GM21390 (cell line): ENCODE measurements at regions not wholly inside any gene's neighbourhood (a gene's known extent, or its start where the extent isn't known, plus 50 kb on each side); places are given as distances from the start of the nearest gene placed in this dataset.
"Not testable (repeated sequence)": the region's sequence is repeated elsewhere in the genome, so short reads cannot be mapped to it uniquely, and the experiment has no call there.

Experiments used
- ATAC-seq: cut with Tn5 transposase; IDR thresholded peaks from one replicate; pipeline ENCODE4 v1.9.1; 2021; ENCODE audit not compliant: unreplicated experiment

- ATAC-seq: not testable (repeated sequence)
Measured at GRCh38 chr9:85878872-85879597, 61.9 kb upstream of the NAA35 start.

DNA sequence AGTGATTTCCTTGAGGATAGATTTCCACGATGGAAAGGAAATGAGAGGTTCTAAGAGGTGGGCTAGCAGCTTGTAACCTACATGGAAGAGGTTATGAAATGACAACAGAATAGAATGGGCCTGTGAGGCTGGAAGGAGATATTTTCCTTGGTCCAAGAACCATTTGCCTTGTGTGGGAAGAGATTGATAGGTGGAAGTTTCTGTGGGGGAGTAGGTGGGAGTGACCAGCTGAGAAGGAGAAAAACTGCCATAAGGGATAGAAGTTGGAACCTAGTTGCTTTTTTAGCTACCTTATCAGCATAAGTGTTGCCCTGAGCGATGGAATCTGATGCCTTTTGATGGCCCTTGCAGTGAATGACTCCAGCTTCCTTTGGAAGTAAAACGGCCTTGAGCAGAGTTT lies 60.4 kb upstream of the NAA35 start:
- ATAC-seq: not testable (repeated sequence)

- no peak for ATAC-seq
Measured at GRCh38 chr9:85884256-85884655, 56.7 kb upstream of the NAA35 start.

DNA sequence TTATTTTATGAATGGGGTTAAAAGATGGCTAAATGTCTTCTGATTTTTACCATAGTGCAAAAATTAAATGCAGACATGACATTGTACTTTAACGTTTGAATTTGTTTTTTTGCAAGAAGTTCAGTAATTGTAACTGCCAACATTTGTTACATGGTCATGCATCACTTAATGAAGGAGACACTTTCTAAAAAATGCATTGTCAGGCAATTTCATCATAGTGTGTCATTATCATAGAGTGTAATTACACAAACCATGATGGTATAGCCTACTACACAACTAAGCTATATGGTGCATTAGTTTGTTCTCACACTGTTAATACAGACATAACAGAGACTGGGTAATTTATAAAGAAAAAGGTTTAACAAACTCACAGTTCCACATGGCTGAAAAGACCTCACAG lies 50.0 kb upstream of the NAA35 start:
- no peak for ATAC-seq
